Pancreas (tissue), 10 donors: ENCODE measurements at regions not wholly inside any gene's neighbourhood (a gene's known extent, or its start where the extent isn't known, plus 50 kb on each side); places are given as distances from the start of the nearest gene placed in this dataset.
"Not testable (repeated sequence)": the region's sequence is repeated elsewhere in the genome, so short reads cannot be mapped to it uniquely, and the experiment has no call there.

Experiments
- ATAC-seq, 4 donors: fragments of 200-7000 bp; cut with Tn5 transposase; one replicate each; pipeline versions ENCODE4 v1.8.0 to v1.9.1; 2020; ENCODE audit warnings: mild to moderate bottlenecking in 4 of 4, moderate library complexity in 4 of 4
- DNase-seq, 6 donors: peaks; one replicate each; pipeline ENCODE4 v3.0.0-alpha.2; 2020
- FAIRE-seq: peaks from 2 replicates; lab custom pipeline; 2012; peaks lifted over from hg19 to GRCh38; lab: Jason Lieb, UNC
- H3K27ac ChIP-seq, 4 donors: fragments of 200-600 bp; sonication (generic); 1 replicate in 3 of 4; 2 replicates in 1 of 4; pipeline versions ENCODE4 v1.5.0 to v1.8.0; 2020
- H3K27me3 ChIP-seq, 4 donors: fragments of 200-600 bp; one replicate each; pipeline ENCODE4 v1.8.0; 2021
- H3K36me3 ChIP-seq, 3 donors: fragments of 200-600 bp; sonication (generic) in 1 of 3; one replicate each; pipeline versions ENCODE4 v1.5.0 to v1.8.0; 2020 to 2021
- H3K4me1 ChIP-seq, 3 donors: fragments of 200-600 bp; one replicate each; pipeline ENCODE4 v1.8.0; 2021
- H3K4me3 ChIP-seq, 4 donors: fragments of 200-600 bp; sonication (generic) in 2 of 4; one replicate each; pipeline versions ENCODE4 v1.5.0 to v1.8.0; 2020 to 2021
- H3K9me3 ChIP-seq, 4 donors: fragments of 200-600 bp; one replicate each; pipeline ENCODE4 v1.8.0; 2021
- WGBS, 2 donors: extraction: QIAGEN DNeasy Blood & Tissue Kit; methylation state at CpG; one replicate each; pipeline ENCODE4 v1.1.7; 2013; 5-methylcytosine and 5-hydroxymethylcytosine counted together
- intact Hi-C, 3 donors: fragments of 100-400 bp; cut with DNase I; formaldehyde crosslinking; loops; one replicate each; pipeline versions ENCODE4 v1.11.1 to v1.14.2; 2022
- TF ChIP-seq, protein P1 (sequence below), 4 donors: fragments of 200-600 bp; sonication (generic) in 3 of 4; IDR thresholded peaks; one replicate each; pipeline versions ENCODE4 v1.5.0 to v1.8.0; 2021; ENCODE audit warnings: antibody characterized with exemption in 4 of 4
- donor health status: healthy with polysubstance abuse.
- donor health status: DM: no; HTN: no; CAD: no; lungs with moderate emphysema.
- donor health status: DM: no; HTN: no; CAD: no.
- donor health status: control.
- donor health status: control.
- donor health status: Bipolar disorder and iron deficiency.
- donor health status: DM: yes; HTN: yes; CAD: no.
- donor health status: DM: no; HTN: no; CAD: no.
- donor health status: DM: no; HTN: no; CAD: no.
- donor health status: DM: yes; HTN: yes; CAD: no.

DNA sequence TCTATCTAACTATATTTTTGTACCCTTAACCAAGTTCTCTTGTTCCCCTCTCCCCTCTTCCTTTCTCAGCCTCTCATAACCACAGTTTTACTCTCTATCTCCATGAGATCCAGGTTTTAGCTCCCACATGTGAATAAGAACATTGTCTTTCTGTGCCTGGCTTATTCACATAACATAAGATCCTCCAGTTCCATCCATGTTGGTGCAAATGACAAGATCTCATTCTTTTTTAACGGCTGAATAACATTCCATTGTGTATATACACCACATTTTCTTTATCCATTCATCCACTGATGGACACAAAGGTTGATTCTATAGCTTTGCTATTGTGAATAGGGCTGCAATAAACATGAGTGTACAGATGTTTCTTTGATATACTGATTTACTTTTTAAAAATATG, 83.9 kb upstream of the TMEM178A start:
- 90% methylated on average over 1 of the region's 1 CpG for WGBS, 2 donors
- TF ChIP-seq, protein P1, sequence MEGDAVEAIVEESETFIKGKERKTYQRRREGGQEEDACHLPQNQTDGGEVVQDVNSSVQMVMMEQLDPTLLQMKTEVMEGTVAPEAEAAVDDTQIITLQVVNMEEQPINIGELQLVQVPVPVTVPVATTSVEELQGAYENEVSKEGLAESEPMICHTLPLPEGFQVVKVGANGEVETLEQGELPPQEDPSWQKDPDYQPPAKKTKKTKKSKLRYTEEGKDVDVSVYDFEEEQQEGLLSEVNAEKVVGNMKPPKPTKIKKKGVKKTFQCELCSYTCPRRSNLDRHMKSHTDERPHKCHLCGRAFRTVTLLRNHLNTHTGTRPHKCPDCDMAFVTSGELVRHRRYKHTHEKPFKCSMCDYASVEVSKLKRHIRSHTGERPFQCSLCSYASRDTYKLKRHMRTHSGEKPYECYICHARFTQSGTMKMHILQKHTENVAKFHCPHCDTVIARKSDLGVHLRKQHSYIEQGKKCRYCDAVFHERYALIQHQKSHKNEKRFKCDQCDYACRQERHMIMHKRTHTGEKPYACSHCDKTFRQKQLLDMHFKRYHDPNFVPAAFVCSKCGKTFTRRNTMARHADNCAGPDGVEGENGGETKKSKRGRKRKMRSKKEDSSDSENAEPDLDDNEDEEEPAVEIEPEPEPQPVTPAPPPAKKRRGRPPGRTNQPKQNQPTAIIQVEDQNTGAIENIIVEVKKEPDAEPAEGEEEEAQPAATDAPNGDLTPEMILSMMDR (IDR thresholded peaks at IDR 0.05), result no peak
- H3K9me3 ChIP-seq, result no peaks in the 10 kb centered on the region
- no peak overlapping the region for H3K4me3 ChIP-seq
- H3K27ac ChIP-seq, result no peak overlapping the region
- DNase-seq, result no peak
- H3K27me3 ChIP-seq, result no peaks in the 10 kb centered on the region
- intact Hi-C loops, result no loop called here
- ATAC-seq, result no peak
- no peaks in the 10 kb centered on the region for H3K4me1 ChIP-seq
- FAIRE-seq, result no peak
- H3K36me3 ChIP-seq, result no peaks in the 10 kb centered on the region

DNA sequence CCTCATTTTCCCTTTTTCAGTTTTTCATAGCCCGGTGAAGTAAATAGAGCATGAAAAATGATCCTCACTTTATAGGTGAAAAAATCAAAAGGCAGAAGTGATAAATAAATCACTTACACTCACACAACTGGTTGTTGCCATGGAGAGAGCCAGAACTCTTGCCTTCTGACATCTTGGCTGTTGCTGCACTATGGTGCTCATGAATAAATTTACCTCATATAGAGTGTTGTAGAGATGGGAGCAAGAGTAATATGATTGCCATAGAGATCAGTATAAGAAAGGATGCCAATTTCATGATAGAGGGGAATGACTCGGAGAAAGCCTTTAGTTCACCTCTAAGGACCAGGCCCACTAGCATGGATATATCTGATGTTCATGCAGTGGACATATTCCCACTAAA, 82.5 kb upstream of the TMEM178A start:
- H3K27ac ChIP-seq, result no peak overlapping the region
- TF ChIP-seq, protein P1 (IDR thresholded peaks at IDR 0.05), result no peak
- no peaks in the 10 kb centered on the region for H3K9me3 ChIP-seq
- intact Hi-C loops, result no loop called here
- ATAC-seq, result no peak
- no peaks in the 10 kb centered on the region for H3K27me3 ChIP-seq
- no peak overlapping the region for H3K4me3 ChIP-seq
- WGBS, 2 donors, result 97% methylated on average over 2 of the region's 2 CpGs
- no peak for DNase-seq
- H3K4me1 ChIP-seq, result no peaks in the 10 kb centered on the region
- H3K36me3 ChIP-seq, result no peaks in the 10 kb centered on the region
- FAIRE-seq, result no peak

DNA sequence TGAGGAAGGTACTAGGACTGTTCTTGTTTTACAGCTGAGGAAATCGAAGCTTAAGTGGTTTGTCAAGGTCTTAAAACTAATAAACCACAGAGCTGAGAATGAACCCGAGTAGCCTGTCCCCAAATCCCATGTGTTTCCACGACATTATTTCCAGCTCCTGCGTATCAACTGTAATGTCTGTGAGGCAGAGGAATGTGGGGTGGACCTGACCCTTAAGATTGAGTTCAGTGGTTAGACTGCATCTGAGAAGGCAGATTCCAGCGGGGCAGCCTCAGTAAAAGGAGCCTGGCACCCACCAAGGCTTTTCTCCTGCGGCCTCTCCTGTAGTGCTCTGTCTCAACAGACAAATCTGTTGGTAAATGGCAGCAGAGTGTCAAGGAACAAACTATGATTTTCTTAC, 81.9 kb upstream of the TMEM178A start:
- H3K4me3 ChIP-seq, result no peak overlapping the region
- no peaks in the 10 kb centered on the region for H3K4me1 ChIP-seq
- 86 to 89% methylated on average over 6 of the region's 6 CpGs for WGBS, 2 donors
- intact Hi-C loops, result no loop called here
- FAIRE-seq (no peak), DNase-seq (no peak), ATAC-seq (no peak)
- no peaks in the 10 kb centered on the region for H3K27me3 ChIP-seq
- no peaks in the 10 kb centered on the region for H3K9me3 ChIP-seq
- H3K36me3 ChIP-seq, result no peaks in the 10 kb centered on the region
- H3K27ac ChIP-seq, result no peak overlapping the region
- TF ChIP-seq, protein P1 (IDR thresholded peaks at IDR 0.05), result no peak

DNA sequence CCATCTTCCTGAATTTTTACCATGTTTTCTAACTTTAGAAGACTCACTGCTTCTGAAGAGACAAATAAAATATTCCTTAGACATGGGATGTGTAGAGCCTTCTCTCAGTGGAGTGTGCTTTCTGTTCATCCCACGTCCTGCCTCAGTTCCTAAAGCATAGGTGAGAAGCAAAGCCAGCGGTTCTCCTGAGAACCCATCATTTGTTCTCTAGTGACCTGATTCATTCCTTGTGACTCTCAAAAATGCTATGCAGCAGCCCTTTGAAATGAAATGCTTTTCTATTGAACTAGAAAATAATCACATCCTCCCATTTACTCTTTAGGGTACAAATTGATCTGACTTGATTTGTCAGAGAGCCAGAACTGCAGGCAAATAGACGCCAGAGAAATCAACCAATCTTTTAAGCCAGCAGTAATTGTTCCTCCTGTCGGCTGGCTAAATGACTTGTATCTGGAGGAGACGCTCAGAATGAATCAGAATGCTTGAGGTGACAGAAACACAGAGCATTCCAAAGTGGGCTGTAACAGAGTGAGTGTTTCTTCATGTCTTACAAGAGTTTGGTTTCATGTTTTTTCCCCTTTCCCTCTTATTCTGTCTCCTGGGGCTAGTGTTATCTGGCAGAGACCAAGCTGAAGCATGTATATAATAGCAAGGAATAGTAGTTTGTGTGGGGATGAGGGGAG, 81.3 kb upstream of the TMEM178A start:
- WGBS, 2 donors, result 75 to 86% methylated on average over 5 of the region's 5 CpGs
- Histone ChIP-seq H3K4me1 (no peaks in the 10 kb centered on the region), H3K27me3 (no peaks in the 10 kb centered on the region), H3K27ac (no peak overlapping the region), H3K36me3 (no peaks in the 10 kb centered on the region), H3K9me3 (no peaks in the 10 kb centered on the region), H3K4me3 (no peak overlapping the region)
- DNase-seq (no peak), ATAC-seq (no peak), FAIRE-seq (no peak)
- intact Hi-C loops, result no loop called here
- TF ChIP-seq, protein P1 (IDR thresholded peaks at IDR 0.05), result no peak

DNA sequence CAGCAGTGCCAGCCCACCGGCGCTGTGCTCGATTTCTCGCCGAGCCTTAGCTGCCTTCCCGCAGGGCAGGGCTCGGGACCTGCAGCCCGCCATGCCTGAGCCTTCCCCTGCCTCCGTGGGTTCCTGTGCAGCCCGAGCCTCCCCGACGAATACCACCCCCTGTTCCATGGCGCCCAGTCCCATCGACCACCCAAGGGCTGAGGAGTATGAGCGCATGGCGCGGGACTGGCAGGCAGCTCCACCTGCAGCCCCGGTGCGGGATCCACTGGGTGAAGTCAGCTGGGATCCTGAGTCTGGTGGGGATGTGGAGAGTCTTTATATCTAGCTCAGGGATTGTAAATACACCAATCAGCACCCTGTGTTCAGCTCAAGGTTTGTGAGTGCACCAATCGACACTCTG, 80.2 kb upstream of the TMEM178A start:
- H3K4me3 ChIP-seq, ATAC-seq, H3K27ac ChIP-seq, H3K4me1 ChIP-seq, H3K9me3 ChIP-seq, FAIRE-seq, H3K36me3 ChIP-seq, H3K27me3 ChIP-seq, intact Hi-C loops: not testable (repeated sequence)
- WGBS, 2 donors, result 98 to 99% methylated on average over 14 to 20 of the region's 20 CpGs
- peak in 1 of 6 donors; percentile 56 for DNase-seq
